ENCODE measurements at regions not wholly inside any gene's neighbourhood (a gene's known extent, or its start where the extent isn't known, plus 50 kb on each side); places are given as distances from the start of the nearest gene placed in this dataset.

DNA sequence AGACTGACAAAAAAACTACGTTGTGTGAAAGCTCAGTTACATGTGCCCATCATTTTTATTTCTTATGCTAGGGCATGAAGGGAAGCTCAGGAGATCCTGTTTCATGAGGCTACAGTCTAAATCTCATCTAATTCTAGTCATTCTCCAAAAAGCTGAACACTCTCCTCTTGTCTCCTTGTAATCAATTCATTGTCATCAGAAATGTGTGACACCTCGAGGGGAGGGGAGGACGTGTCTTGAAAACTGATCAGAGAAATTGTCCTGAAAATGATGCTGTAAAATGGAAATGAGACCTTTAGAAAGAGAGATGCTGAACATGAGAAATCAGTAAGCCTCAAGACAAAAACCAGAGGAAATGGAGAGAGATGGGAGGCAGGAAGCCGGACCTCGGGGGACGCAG lies 103.4 kb downstream of the DAD1 start:
- no TSS peak for BruUV-seq (replicated peaks)
- H4K20me1 ChIP-seq (ENCODE audit: insufficient read depth), result no peaks in the 10 kb centered on the region
- no peaks in the 10 kb centered on the region for H3K4me1 ChIP-seq (replicated peaks; ENCODE audit: insufficient read depth)
- POLR2A ChIA-PET (ENCODE audit: unreplicated experiment), result no interaction called here
- DNase-seq, result no peak
- intact Hi-C loops (cut with micrococcal nuclease; ENCODE audit: unreplicated experiment), result no loop called here
- no peak overlapping the region for H2AFZ ChIP-seq
- no peak overlapping the region for H3K4me2 ChIP-seq
- no peaks in the 10 kb centered on the region for H3K79me2 ChIP-seq (ENCODE audit: low read depth)
- H3K27ac ChIP-seq, result no peak overlapping the region
- H3F3A ChIP-seq (ENCODE audit: insufficient read depth, low read depth), result no peaks in the 10 kb centered on the region
- TF ChIP-seq EZH2 (IDR thresholded peaks at IDR 0.05; ENCODE audit: low read depth), result no peak
- TF ChIP-seq, protein P1, sequence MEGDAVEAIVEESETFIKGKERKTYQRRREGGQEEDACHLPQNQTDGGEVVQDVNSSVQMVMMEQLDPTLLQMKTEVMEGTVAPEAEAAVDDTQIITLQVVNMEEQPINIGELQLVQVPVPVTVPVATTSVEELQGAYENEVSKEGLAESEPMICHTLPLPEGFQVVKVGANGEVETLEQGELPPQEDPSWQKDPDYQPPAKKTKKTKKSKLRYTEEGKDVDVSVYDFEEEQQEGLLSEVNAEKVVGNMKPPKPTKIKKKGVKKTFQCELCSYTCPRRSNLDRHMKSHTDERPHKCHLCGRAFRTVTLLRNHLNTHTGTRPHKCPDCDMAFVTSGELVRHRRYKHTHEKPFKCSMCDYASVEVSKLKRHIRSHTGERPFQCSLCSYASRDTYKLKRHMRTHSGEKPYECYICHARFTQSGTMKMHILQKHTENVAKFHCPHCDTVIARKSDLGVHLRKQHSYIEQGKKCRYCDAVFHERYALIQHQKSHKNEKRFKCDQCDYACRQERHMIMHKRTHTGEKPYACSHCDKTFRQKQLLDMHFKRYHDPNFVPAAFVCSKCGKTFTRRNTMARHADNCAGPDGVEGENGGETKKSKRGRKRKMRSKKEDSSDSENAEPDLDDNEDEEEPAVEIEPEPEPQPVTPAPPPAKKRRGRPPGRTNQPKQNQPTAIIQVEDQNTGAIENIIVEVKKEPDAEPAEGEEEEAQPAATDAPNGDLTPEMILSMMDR (conservative IDR thresholded peaks at IDR 0.05), result no peak
- H3K9me3 ChIP-seq (ENCODE audit: insufficient read depth, low read depth), result no peaks in the 10 kb centered on the region
- no peaks in the 10 kb centered on the region for H3K9me2 ChIP-seq (ENCODE audit: insufficient read depth)
- H3K4me3 ChIP-seq, result no peak overlapping the region
- no peaks in the 10 kb centered on the region for H3K36me3 ChIP-seq (ENCODE audit: low read depth)
- H3K27me3 ChIP-seq (ENCODE audit: insufficient read depth, low read depth), result no peaks in the 10 kb centered on the region
- CTCF ChIA-PET, result no interaction called here

DNA sequence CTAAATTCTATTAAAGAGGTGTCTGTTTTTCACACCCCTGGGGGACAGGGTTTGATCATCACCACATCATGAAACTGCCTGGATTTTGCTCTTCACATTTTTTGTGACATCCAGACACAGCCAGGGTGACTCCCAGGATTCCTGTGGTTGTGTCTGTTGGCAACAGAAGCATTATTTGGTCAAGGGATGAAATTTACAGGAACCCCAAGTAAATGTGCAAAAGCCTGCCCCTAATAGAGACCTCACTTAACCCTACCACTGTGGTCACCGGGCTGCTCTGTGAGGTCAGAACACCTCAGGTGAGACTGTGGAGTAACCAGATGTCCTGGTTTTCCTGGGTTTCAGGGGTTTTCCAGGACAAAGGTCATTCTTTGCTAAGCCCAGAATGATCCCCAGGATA lies 103.8 kb downstream of the DAD1 start:
- Histone ChIP-seq H3K9me3 (ENCODE audit: insufficient read depth, low read depth) (no peaks in the 10 kb centered on the region), H3K36me3 (ENCODE audit: low read depth) (no peaks in the 10 kb centered on the region), H3F3A (ENCODE audit: insufficient read depth, low read depth) (no peaks in the 10 kb centered on the region), H3K4me2 (no peak overlapping the region), H3K4me1 (replicated peaks; ENCODE audit: insufficient read depth) (no peaks in the 10 kb centered on the region), H4K20me1 (ENCODE audit: insufficient read depth) (no peaks in the 10 kb centered on the region), H3K4me3 (no peak overlapping the region), H3K9me2 (ENCODE audit: insufficient read depth) (no peaks in the 10 kb centered on the region), H2AFZ (no peak overlapping the region), H3K27me3 (ENCODE audit: insufficient read depth, low read depth) (no peaks in the 10 kb centered on the region), H3K79me2 (ENCODE audit: low read depth) (no peaks in the 10 kb centered on the region), H3K27ac (no peak overlapping the region)
- no peak for DNase-seq
- TF ChIP-seq EZH2 (IDR thresholded peaks at IDR 0.05; ENCODE audit: low read depth), result no peak
- TF ChIP-seq, protein P1 (conservative IDR thresholded peaks at IDR 0.05), result no peak
- ChIA-PET POLR2A (ENCODE audit: unreplicated experiment) (no interaction called here), CTCF (no interaction called here)
- BruUV-seq (replicated peaks), result no TSS peak
- intact Hi-C loops (cut with micrococcal nuclease; ENCODE audit: unreplicated experiment), result no loop called here

DNA sequence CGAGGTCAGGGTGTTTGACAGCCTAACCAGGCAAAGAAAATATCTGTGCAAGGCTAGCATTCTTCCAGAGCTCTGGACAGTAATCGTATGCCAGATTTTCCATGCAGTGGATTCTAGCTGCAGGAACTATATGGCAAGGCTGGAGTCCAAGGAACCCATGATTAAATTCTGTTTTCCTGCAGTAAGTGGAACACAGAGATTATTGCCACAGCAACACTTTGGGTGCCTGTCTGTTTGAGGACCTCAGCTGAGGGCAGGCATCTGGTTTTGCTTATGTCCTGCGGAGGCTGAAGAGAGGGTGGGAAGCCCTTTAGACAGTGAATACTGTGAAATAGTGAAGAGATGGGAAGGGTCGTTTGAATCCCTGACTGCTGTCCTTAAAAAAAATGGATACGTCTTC lies 104.4 kb downstream of the DAD1 start:
- no peaks in the 10 kb centered on the region for H3F3A ChIP-seq (ENCODE audit: insufficient read depth, low read depth)
- ChIA-PET CTCF (no interaction called here), POLR2A (ENCODE audit: unreplicated experiment) (no interaction called here)
- H3K4me3 ChIP-seq, result no peak overlapping the region
- H3K9me3 ChIP-seq (ENCODE audit: insufficient read depth, low read depth), result no peaks in the 10 kb centered on the region
- no peaks in the 10 kb centered on the region for H3K27me3 ChIP-seq (ENCODE audit: insufficient read depth, low read depth)
- no peak for DNase-seq
- no peaks in the 10 kb centered on the region for H3K36me3 ChIP-seq (ENCODE audit: low read depth)
- no peaks in the 10 kb centered on the region for H3K4me1 ChIP-seq (replicated peaks; ENCODE audit: insufficient read depth)
- BruUV-seq (replicated peaks), result no TSS peak
- H2AFZ ChIP-seq, result no peak overlapping the region
- H3K4me2 ChIP-seq, result no peak overlapping the region
- TF ChIP-seq EZH2 (IDR thresholded peaks at IDR 0.05; ENCODE audit: low read depth), result no peak
- no peaks in the 10 kb centered on the region for H4K20me1 ChIP-seq (ENCODE audit: insufficient read depth)
- no peak overlapping the region for H3K27ac ChIP-seq
- intact Hi-C loops (cut with micrococcal nuclease; ENCODE audit: unreplicated experiment), result no loop called here
- H3K9me2 ChIP-seq (ENCODE audit: insufficient read depth), result no peaks in the 10 kb centered on the region
- no peaks in the 10 kb centered on the region for H3K79me2 ChIP-seq (ENCODE audit: low read depth)

DNA sequence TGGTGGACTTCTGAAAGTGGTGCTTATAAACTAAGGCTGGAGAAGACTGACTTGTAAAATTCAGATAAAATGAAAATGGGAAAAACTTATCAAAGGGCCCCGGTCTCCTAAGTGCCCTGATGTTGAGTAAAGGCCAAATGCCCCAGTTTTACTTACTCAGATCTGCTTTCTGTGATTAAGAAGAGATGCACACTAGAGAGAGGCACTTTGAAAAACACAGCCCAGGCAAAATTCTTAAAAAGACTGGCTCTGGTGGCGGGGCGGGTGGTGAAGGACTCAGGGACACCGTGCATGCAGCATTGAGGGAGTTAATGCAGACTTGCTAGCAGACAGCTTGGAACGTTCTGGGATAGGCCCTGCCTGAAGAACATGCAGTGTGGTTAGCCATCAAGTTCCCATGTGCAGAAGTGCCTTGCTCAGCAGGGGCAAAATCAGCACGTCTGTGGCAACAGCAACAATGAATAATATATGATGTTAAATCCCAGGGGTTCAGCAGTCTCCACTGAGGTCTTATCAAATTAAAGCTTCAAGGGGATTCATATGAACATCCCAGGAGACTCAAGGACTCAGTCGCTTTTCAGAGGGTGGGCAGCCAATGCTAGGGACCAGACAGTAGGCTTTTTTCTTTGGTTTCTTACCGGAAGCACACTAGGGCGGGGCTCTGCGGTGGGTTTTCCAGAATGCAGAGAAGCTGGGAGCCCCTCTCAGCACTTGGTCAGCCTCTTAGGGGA lies 105.0 kb downstream of the DAD1 start:
- H3K9me2 ChIP-seq (ENCODE audit: insufficient read depth), result no peaks in the 10 kb centered on the region
- POLR2A ChIA-PET (ENCODE audit: unreplicated experiment), result no interaction called here
- no peak overlapping the region for H2AFZ ChIP-seq
- H3K79me2 ChIP-seq (ENCODE audit: low read depth), result no peaks in the 10 kb centered on the region
- TF ChIP-seq, protein P1 (conservative IDR thresholded peaks at IDR 0.05), result no peak
- TF ChIP-seq EZH2 (IDR thresholded peaks at IDR 0.05; ENCODE audit: low read depth), result no peak
- no peaks in the 10 kb centered on the region for H3K36me3 ChIP-seq (ENCODE audit: low read depth)
- BruUV-seq (replicated peaks), result no TSS peak
- no peaks in the 10 kb centered on the region for H4K20me1 ChIP-seq (ENCODE audit: insufficient read depth)
- intact Hi-C loops (cut with micrococcal nuclease; ENCODE audit: unreplicated experiment), result no loop called here
- CTCF ChIA-PET, result no interaction called here
- H3K4me2 ChIP-seq, result no peak overlapping the region
- H3K9me3 ChIP-seq (ENCODE audit: insufficient read depth, low read depth), result no peaks in the 10 kb centered on the region
- no peak for DNase-seq
- no peaks in the 10 kb centered on the region for H3K27me3 ChIP-seq (ENCODE audit: insufficient read depth, low read depth)
- H3K4me1 ChIP-seq (replicated peaks; ENCODE audit: insufficient read depth), result no peaks in the 10 kb centered on the region
- no peak overlapping the region for H3K27ac ChIP-seq
- no peaks in the 10 kb centered on the region for H3F3A ChIP-seq (ENCODE audit: insufficient read depth, low read depth)
- no peak overlapping the region for H3K4me3 ChIP-seq

Data from PC-9 (cell line).